ENCODE measurements at regions not wholly inside any gene's neighbourhood (a gene's known extent, or its start where the extent isn't known, plus 50 kb on each side); places are given as distances from the start of the nearest gene placed in this dataset.

DNA sequence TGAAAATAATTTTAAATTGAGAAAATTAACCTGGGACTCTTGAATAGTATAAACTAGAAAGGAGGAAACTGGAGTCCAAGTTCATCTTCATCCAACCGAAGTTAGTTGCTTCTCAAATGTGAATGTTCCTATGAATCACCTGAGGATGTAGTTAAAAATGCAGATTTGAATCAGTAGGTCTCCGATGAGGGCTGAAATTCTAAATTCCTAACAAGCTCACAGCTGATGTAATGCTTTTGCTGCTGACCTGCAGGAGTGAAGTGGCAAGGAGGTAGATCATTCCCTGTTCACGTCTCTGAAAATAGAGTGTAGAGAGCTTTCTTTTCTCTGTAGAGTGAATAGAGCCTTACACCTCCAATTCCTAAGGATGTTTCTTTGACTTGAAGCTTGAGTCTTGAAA lies 685.5 kb downstream of the CPS1 start:
- no peak for DNase-seq

DNA sequence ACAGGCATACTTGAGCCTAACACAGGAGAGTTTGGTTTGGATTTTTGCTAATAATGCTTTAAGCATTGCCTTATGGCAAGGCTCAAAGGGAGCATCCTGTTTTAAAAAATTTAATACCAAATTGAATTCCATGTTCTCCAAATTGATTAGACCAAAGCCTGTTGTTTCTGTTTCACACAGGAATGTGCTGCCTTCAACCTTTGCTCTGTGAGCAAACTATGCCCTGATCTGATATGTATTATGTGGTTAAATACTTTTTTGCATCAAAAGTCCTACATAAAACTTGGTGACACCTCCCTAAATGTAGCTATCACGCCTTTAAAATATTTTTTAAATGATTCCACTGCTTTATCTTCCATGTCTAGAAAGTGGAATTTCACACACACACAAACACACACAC lies 691.4 kb downstream of the CPS1 start:
- DNase-seq = no peak

DNA sequence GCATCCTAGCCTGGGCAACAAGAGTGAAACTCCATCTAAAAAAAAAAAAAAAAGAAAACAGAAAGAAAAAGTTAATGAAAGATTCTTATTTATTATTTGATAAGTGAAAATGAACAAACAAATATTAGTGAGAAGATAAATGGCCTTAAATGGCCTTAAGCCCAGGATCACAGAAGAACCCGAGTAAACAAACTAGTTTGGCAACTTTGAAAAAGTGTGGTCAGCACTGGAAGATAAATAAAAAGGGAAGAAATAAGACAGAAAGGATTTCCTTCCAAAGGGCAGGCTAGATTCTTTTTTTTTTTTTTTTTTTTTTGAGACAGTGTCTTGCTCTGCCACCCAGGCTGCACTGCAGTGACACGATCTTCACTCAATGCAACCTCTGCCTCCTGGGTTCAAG lies 692.4 kb downstream of the CPS1 start:
- no peak for DNase-seq

DNA sequence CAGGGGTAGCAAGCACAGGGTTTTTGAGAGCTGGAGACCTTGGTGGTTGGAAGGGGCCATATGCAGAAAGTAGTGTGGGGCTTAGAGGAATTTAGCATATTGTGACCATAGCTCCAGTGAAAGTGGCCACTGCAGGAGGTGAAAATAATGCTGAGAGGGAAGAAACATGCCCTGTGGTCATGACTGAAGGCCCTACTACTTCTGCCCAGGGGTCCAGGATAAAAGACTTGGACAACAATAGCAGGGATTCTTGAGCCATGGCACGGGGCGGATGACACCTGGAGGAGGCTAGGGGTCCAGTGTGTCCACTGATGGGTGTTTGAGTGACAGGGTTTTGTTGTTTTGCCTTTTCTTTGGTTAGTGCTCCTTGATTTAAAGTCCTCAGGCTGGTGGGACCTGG lies 694.6 kb downstream of the CPS1 start:
- DNase-seq = no peak

DNA sequence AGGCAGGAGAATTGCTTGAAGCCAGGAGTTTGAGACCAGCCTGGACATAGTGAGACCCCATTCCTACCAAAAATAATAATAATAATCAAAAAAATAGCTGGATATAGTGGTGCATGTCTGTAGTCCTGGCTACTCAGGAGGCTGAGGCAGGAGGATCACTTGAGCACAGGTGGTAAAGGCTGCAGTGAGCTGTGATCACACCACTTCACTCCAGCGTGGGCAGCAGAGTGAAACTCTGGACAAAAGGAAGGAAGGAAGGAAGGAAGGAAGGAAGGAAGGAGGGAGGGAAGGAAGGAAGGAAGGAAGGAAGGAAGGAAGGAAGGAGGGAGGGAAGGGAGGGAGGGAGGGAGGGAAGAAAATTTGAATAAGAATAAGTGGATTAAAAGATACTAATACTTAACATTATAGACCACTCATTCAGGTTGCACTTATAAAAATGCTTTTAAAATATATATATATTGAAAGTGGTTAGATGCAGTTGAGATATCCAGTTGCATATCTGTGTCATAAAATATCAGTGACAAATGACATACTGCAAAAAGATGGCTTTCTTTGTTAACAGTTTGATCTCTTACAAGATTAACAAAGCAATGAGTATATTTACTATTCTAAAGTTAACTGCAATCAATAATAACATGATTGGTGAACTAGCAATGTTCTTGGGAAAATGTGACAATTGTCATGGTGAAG lies 702.4 kb downstream of the CPS1 start:
- no peak for DNase-seq

DNA sequence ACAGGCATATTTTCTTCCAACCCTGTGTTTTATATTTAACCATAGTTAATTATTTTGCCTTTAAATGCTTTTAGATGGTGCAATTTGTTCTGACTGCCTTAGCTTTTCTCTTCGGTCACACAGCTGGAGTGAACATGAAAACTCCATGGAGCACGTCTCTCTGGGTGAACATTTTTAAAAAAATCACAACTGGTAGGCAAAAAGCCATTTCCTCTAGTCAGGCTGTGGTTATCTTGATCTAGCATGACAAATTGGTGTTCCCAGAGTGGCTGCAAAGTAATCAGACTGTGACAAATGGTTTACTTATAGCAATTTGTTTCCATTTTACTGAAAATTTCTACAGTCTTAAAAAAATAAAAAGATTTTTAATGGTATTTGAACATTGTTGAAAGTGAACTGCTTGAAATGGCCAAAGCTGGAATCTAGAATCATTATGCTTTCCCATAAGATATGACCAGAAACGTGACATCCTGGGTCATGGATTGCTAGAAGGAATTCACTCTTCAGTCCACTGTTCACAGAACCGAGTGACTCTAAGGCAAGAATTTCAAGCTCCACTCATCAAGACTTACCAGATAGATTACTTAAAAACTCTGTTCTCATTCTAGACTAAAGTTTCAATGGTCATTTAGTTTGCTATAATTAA lies 703.6 kb downstream of the CPS1 start:
- DNase-seq = no peak

DNA sequence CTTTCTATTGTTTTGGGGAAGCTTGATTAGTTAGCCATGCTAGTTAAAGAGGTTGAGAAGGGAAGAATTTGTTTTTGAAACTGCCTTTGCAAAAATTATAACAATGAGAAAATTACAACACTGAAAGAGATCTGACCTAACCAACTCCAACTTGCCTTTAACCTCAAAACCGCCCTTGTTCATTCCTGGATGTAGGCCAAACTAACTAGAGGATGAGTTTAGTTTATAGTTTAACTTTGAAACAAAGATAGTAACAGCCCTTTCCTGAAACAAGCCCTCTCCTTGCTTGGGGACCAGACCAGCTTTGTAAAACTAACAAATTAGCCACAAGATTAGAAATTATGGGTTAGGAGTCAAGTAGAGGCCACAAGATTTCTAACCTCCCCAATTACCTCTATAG lies 713.9 kb downstream of the CPS1 start:
- no peak for DNase-seq

DNA sequence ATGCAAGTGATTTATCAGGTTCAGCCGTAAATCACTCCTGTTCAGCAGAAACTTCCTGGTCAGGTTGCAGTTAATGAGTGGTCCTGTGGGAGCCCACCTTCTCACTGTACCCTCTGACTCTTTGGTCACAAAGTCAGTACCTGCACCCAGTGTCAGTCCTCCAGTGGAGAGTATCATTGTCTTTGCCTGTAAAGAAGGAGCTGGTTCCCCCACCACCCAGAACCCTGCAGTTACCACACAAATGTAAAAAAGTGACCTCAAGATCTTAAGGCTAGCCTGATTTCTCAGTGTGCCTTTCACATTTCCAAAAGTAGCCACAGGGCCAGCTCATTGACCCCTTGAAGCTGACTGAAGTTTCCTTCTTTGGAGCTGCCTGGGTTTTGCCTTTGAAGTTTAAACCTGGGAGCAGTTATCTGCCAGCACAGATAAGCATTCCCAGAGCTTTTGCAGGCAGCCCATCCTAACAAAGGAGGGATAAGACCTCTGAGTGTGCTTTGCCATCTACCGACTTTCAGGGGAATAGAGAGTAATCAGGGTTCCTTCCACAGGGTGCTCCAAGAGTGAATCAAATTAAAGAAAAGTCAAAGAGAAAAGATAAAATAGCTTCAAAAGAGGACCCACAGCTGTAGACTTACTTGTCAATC lies 725.2 kb downstream of the CPS1 start:
- DNase-seq = no peak

DNA sequence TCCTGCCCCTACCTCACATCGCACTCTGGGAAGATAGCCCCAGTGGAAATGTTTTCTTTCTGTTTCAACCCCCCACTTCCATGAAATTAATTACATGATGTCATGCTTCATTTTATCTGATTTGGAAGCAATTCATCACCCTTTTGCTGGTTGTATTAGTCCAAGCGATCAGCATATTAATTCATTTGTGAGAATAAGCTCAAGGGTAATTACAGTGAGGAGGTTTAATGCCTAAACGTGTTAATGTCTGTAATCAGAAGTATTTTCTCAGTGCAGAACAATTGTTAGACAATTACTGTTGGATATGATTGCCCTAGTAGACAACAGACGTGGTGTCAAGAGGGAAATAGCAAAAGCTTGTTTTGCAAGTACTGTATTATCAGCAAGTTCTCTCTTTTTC lies 746.3 kb downstream of the CPS1 start:
- DNase-seq = no peak

DNA sequence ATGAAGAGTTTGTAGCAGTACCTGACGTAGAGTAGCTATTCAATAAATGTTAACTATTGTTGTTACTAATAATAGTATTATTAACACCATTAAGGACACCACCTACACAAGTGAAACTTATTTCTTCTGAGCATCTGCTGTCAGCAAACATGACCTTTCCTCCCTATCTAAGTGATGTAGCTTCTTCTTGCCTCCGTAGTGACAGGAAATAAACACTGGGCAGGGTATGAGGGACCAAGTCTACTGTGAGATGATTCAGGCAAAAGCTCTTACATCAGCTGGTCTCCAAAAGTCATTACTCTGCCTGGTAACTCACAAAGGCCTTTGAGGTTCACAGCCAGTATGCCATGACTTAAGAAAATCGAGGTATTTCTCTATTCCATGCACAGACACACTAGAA lies 750.5 kb downstream of the CPS1 start:
- DNase-seq = no peak

Measured in dermis blood vessel endothelial cell (primary cell).